Kidney (tissue), 13 donors: ENCODE measurements at regions not wholly inside any gene's neighbourhood (a gene's known extent, or its start where the extent isn't known, plus 50 kb on each side); places are given as distances from the start of the nearest gene placed in this dataset.

Experiments
- DNase-seq, 5 donors: peaks; one replicate each; pipeline ENCODE4 v3.0.0-alpha.2; 2013 to 2020
- FAIRE-seq: peaks from 2 replicates; lab custom pipeline; 2012; peaks lifted over from hg19 to GRCh38; lab: Jason Lieb, UNC
- H3K27ac ChIP-seq, 2 donors: one replicate each; pipeline ENCODE4 v1.7.0; 2013; ENCODE audit warnings: low read depth in 2 of 2, low read length in 2 of 2, inconsistent platforms in 1 of 2
- H3K27me3 ChIP-seq: one replicate; pipeline ENCODE4 v1.7.1; 2013; ENCODE audit warnings: low read length, inconsistent platforms; ENCODE audit not compliant: control insufficient read depth, insufficient read depth
- H3K36me3 ChIP-seq, 3 donors: one replicate each; pipeline versions ENCODE4 v1.7.0 to v1.7.1; 2013; ENCODE audit warnings: low read length in 3 of 3, control low read depth in 1 of 3, inconsistent platforms in 1 of 3; ENCODE audit not compliant: insufficient read depth in 3 of 3, control insufficient read depth in 2 of 3
- H3K4me1 ChIP-seq, 3 donors: one replicate each; pipeline versions ENCODE4 v1.7.0 to v1.7.1; 2013; ENCODE audit warnings: low read length in 3 of 3, inconsistent platforms in 1 of 3, low read depth in 1 of 3; ENCODE audit not compliant: control insufficient read depth in 2 of 3, insufficient read depth in 2 of 3
- H3K4me3 ChIP-seq, 3 donors: one replicate each; pipeline versions ENCODE4 v1.7.0 to v1.8.1; 2013; ENCODE audit warnings: low read length in 3 of 3, control low read depth in 1 of 3, inconsistent platforms in 1 of 3
- H3K9ac ChIP-seq, 3 donors: one replicate each; pipeline versions ENCODE4 v1.7.0 to v1.7.1; 2013; ENCODE audit warnings: low read length in 3 of 3, control low read depth in 1 of 3, inconsistent platforms in 1 of 3
- H3K9me3 ChIP-seq, 3 donors: one replicate each; pipeline versions ENCODE4 v1.7.0 to v1.7.1; 2013; ENCODE audit warnings: low read length in 3 of 3, control low read depth in 1 of 3, inconsistent platforms in 1 of 3; ENCODE audit not compliant: control insufficient read depth in 2 of 3, insufficient read depth in 1 of 3
- CTCF ChIP-seq: IDR thresholded peaks from 3 replicates; pipeline ENCODE4 v1.5.1; 2012; ENCODE audit warnings: mild to moderate bottlenecking, moderate library complexity, borderline replicate concordance; ENCODE audit not compliant: insufficient read depth; ENCODE audit errors: extremely low read depth
- intact Hi-C: fragments of 100-400 bp; cut with DNase I; formaldehyde crosslinking; loops from one replicate; pipeline ENCODE4 v1.11.1; 2022
- donor health status: control.
- donor health status: control.
- donor health status: control.
- donor health status: control.
- donor health status: control.
- donor health status: DM: yes; HTN: yes; CAD: no.
- donor health status: Normal renal cell carcinoma (clear cell type).

GRCh38 chr1:67991546-67991945 is 58.9 kb downstream of the DIRAS3 start:
- H3K27me3 ChIP-seq: no peaks in the 10 kb centered on the region
- H3K36me3 ChIP-seq: no peaks in the 10 kb centered on the region
- DNase-seq: no peak
- TF ChIP-seq CTCF: no peak
- no peak for FAIRE-seq
- no peak overlapping the region for H3K4me3 ChIP-seq
- intact Hi-C loops: no loop called here
- H3K9me3 ChIP-seq: peaks cover 0 to 2% (median 0%) of the 10 kb centered on the region in 3 donors
- no peak overlapping the region for H3K27ac ChIP-seq
- no peak overlapping the region for H3K9ac ChIP-seq
- no peaks in the 10 kb centered on the region for H3K4me1 ChIP-seq

DNA sequence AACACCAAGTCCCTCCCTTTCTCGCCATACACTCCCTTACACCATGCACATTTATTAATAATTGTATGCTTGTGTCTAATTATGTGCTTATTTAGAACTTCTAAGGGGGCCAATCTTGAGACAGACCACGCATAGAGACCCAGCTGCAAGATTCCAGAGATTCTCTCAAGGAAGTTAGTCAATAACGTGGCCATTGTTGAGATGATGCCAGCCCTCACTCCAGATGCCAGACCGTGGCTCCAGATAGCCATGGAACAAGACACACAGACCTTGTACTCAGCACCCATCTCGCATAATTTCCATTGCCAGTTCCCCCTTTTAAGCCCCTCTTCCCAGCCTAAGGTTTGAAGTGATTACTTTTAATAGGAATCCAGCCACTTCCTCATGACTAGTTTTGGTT is 62.4 kb downstream of the DIRAS3 start:
- Histone ChIP-seq H3K27ac (no peak overlapping the region), H3K27me3 (no peaks in the 10 kb centered on the region), H3K36me3 (no peaks in the 10 kb centered on the region), H3K4me3 (no peak overlapping the region), H3K4me1 (no peaks in the 10 kb centered on the region), H3K9ac (no peak overlapping the region), H3K9me3 (no peaks in the 10 kb centered on the region)
- intact Hi-C loops: no loop called here
- FAIRE-seq (no peak), DNase-seq (no peak)
- TF ChIP-seq CTCF: no peak

DNA sequence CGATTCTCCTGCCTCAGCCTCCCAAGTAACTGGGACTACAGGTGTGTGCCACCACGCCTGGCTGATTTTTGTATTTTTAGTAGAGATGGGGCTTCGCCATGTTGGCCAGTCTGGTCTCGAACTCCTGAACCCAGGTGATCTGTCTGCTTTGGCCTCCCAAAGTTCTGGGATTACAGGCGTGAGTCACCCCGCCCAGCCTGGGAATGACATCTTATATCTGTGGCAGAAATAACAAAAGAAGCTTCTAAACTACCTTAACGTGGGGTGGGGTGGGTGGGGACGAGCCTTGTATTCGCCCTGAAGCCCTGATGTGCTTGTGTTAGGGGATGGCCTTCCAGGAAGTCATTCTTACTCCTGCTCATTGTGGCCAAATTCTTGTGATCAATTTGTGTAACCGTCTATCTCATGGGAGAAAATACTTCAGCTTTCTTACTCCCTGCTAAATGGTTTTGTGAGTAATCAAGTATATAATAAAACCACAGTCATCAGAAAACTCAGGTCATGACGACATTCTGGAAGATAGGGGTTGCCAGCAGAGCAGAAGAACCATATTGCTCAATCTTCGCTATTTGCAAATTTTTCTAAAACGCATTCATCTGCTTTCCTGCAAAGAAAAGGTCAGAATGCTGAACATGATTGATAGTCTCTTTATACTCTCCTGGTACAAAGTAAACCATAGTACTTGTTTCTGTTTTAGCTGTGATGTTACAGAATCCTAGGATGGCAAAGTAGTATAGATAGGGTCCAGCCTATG is 63.2 kb downstream of the DIRAS3 start:
- Histone ChIP-seq H3K27ac (no peak overlapping the region), H3K9ac (no peak overlapping the region), H3K9me3 (no peaks in the 10 kb centered on the region), H3K4me1 (no peaks in the 10 kb centered on the region), H3K27me3 (no peaks in the 10 kb centered on the region), H3K4me3 (no peak overlapping the region), H3K36me3 (no peaks in the 10 kb centered on the region)
- intact Hi-C loops: no loop called here
- DNase-seq (no peak), FAIRE-seq (no peak)
- no peak for TF ChIP-seq CTCF
